ENCODE measurements at regions not wholly inside any gene's neighbourhood (a gene's known extent, or its start where the extent isn't known, plus 50 kb on each side); places are given as distances from the start of the nearest gene placed in this dataset.
"Not testable (repeated sequence)": the region's sequence is repeated elsewhere in the genome, so short reads cannot be mapped to it uniquely, and the experiment has no call there.

- DNase-seq (ENCODE audit: low read depth, low spot score), result peak; percentile 87
Observed at GRCh38 chr1:73065339-73066041, 783.2 kb upstream of the NEGR1 start.

- no peak for DNase-seq (ENCODE audit: low read depth, low spot score)
Observed at GRCh38 chr1:73056826-73057225, 774.5 kb upstream of the NEGR1 start.

DNA sequence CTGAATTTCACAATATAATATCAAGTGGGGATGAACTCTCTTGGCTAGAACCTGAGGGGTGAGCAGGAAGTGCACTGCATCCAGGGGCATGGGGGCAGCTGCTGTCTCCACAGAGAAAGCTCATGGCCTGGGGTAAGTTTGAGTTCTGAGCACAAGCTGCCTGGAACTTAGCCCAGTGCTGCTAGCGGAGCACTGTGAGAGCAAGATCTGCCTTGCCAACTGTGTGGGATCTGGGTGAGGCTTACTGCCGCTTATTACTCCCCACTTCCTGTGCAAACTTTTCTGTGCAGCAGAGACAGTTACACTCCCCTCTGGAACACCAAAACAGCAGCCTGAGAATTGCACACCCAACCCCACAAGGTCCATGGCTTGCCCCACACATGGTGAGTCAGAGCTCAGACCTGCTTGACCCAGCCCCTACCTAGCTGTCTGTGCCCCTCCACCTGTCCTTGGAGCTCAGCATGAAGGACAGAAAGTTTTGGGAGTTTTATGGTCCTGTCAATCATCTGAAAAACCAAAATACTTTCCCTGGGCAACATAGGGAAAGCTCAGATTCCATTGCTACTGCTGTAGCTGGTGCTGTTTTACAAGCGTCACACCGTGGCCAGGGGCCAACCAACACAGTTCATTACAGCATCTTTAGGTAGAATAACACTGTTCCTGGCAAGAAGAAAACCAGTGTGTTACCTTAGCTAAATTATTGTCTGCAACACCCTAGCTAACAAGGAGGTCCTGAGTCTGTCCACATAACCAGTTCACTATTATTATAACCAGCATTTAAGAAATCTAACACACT, 762.1 kb upstream of the NEGR1 start:
- no peak for DNase-seq (ENCODE audit: low read depth, low spot score)

DNA sequence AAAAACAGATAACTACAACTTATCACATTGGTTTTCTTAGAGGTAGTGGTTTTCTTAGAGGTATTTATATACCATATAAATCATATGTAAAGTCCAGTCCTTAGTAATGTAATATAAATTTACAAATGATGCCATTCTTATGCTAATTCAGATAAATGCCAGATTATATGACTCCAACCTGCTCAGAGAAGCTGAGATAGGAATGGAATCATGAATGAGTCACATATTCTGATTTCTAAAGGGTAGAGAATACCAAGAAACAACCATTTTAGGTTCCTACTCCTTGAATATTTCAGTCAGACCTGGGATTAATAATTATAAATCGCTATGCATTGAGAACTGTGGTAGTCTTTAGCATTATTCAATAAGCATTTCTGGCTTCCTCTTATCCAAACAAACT, 760.1 kb upstream of the NEGR1 start:
- DNase-seq (ENCODE audit: low read depth, low spot score), result no peak

GRCh38 chr1:73040811-73041210, 758.5 kb upstream of the NEGR1 start:
- no peak for DNase-seq (ENCODE audit: low read depth, low spot score)

DNA sequence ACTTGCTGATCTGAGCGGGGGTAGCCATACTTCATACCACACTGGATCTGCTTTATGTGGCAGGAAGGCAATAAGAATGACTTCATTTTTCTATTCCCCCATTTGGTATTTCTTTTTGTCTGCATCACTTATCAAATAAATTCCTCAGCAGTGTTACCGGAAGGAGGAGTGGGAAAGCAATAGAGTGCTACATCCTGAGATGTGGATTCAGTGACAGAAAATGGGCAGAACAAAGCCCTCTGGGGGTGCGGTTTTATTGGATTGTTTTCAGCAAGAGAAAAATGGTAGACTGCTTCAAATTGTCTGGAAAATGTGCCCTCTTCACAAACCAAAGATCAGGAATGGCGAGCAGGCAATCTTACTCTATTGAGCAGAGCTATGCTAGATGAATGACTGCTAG, 751.9 kb upstream of the NEGR1 start:
- DNase-seq (ENCODE audit: low read depth, low spot score), result peak; percentile 14

DNA sequence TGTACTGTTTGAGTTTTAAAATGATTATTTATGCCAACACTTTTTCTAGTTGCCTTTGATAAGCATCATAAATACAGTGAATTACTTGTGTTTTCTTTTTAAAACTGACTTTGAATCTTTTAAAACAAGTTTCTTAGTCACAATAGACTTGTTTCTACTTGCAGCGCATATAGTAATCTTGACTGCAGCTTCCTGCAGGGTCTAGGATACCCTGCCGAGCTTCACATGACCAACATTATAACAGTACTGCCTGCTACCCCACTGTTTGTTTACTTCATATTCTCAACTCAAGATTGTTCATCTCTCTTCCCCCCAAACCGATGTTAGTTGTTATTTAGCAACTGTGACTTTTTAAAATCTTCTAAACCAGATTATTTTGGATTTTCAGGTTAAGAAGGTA, 751.3 kb upstream of the NEGR1 start:
- no peak for DNase-seq (ENCODE audit: low read depth, low spot score)

DNA sequence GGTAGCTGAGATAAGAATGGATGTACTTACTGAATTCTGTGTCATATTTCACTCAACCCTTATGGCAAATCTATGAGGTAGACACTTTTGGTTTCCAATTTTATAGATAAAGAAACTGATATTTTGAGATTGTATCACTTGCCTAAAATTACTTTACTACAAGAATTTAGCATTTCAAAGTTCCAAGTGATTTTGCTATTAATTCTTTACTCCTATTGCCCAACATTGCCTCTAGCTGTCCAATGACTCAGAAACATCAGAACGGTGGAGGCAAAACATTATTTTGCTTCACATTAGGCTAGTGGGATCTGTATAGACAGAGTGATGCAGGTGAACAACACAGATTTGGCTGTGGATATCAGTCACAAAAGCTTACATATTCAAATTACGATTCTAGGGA, 747.2 kb upstream of the NEGR1 start:
- no peak for DNase-seq (ENCODE audit: low read depth, low spot score)

GRCh38 chr1:73026114-73026513, 743.8 kb upstream of the NEGR1 start:
- DNase-seq (ENCODE audit: low read depth, low spot score), result no peak

DNA sequence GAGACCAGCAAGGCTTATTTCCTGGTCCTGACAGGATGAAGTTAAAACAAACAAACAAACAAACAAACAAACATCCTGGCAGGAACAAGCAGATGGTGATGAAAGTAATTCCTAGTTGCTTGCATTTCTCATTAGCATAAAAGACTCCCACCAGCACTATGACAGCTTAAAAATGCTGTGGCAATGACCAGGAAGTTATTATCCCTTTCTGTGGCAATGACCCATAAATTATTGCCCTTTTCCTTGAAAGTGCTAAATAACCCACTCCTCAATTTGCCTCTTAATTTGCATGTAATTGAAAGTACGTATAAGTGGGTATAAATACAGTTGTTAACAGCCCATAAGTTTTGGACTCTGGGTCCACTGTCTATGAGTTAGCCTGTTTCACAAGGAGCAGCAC, 727.6 kb upstream of the NEGR1 start:
- DNase-seq (ENCODE audit: low read depth, low spot score), result no peak

DNA sequence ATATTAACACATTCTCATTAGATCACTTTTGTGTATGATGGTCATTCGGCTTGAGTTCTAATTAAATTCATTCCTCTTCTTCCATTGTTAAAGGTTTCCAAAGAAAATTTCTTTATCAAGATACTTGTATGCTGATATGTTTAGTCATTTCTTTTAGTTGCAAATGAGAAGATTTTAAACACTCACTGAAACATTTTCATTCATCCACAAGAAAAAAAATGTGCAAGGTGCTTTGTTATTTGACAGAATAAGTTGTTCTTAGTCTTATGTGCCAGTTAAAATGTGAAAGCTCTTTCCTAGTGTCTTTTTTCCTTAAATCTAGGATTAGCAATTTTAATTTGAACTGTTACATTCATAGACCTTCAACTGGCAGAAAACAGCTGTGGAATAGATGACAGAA, 727.0 kb upstream of the NEGR1 start:
- no peak for DNase-seq (ENCODE audit: low read depth, low spot score)

DNA sequence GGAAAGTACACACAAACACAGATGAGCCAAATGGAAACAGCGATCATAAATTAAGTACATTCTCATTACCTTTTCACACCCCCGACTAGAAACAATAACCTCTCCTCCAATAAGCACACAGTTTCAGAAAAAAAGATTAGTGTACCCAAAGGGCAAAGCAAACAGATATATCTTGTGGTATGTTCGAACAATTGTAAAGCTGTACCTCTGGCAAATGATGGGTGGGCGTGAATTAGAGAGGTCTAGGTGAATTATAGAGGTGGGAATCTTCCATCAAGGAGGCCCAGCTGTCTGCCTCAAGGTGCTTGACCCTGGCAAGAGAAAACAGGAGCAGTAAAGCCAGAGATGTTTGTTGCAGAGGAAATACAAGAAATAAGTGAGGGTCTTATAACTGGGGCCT, 715.3 kb upstream of the NEGR1 start:
- DNase-seq (ENCODE audit: low read depth, low spot score), result no peak

DNA sequence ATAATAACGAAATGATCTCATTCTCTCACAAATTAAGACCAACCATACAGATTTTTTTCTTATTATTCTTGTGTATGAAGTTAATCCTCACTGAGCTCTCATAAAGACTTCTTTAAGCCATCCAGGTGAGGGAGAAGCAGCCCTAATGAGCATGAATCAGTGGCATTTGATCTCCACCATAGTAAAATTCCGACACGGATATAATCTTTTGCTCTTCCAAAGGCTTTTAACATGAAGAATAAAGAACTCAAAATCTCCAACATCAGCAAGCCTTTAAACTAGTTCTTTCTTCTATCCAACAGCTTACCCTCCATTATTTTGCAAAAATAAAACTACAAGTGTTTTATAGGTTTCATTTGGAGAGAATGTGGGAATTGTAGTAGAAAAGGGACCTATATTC, 714.7 kb upstream of the NEGR1 start:
- DNase-seq (ENCODE audit: low read depth, low spot score), result no peak

GRCh38 chr1:72987871-72988270, 705.5 kb upstream of the NEGR1 start:
- DNase-seq (ENCODE audit: low read depth, low spot score), result not testable (repeated sequence)

- DNase-seq (ENCODE audit: low read depth, low spot score), result no peak
Observed at GRCh38 chr1:72986591-72987290, 704.4 kb upstream of the NEGR1 start.

- not testable (repeated sequence) for DNase-seq (ENCODE audit: low read depth, low spot score)
Observed at GRCh38 chr1:72985024-72985423, 702.7 kb upstream of the NEGR1 start.

- DNase-seq (ENCODE audit: low read depth, low spot score), result not testable (repeated sequence)
Observed at GRCh38 chr1:72983011-72983410, 700.7 kb upstream of the NEGR1 start.

GRCh38 chr1:72969461-72969860, 687.1 kb upstream of the NEGR1 start:
- no peak for DNase-seq (ENCODE audit: low read depth, low spot score)

DNA sequence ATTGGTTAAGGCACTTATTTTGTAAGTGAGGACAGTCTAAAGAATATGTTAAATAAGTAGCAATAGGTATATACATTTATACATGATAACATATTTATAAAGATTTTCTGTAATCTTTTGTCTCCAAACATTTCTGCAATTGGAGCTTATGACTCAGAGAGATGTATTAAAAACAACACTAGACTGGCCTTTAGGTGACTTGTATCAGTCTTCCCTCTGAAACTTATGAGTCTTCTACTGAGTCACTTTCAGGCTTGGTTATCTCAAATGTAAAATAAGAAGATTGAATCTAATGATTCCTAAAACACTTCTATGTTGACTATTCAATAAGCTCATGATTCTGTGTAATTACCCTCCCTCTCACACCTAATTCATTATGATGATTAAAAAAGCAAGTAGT, 672.6 kb upstream of the NEGR1 start:
- no peak for DNase-seq (ENCODE audit: low read depth, low spot score)

GRCh38 chr1:72950900-72951299, 668.6 kb upstream of the NEGR1 start:
- not testable (repeated sequence) for DNase-seq (ENCODE audit: low read depth, low spot score)

GRCh38 chr1:72946903-72947499, 664.7 kb upstream of the NEGR1 start:
- DNase-seq (ENCODE audit: low read depth, low spot score), result no peak

DNA sequence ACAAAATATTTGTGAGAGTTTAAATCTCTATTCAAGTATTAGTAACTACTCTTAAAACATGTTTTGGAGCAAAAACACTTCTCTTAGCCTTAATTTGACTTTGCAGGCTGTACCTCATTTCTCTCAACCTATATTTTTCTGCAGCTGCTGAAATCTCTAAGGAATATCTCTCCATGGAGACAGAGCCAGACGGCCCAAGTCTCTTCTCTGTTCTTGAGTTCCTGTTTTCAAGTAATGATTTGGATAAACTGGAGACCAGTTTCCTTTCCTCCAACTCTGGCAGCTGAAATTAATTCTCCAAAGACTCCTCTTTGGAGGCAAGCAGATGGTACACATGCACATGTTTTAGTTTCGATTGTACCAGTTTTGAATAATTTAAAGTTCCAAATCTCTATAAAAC, 659.7 kb upstream of the NEGR1 start:
- DNase-seq (ENCODE audit: low read depth, low spot score), result no peak
